ENCODE measurements at regions not wholly inside any gene's neighbourhood (a gene's known extent, or its start where the extent isn't known, plus 50 kb on each side); places are given as distances from the start of the nearest gene placed in this dataset.

GRCh38 chr13:57784633-57785032 lies 153.1 kb downstream of the PCDH17 start:
- no peak overlapping the region for H3K4me3 ChIP-seq
- no peaks in the 10 kb centered on the region for H3K27me3 ChIP-seq
- DNase-seq (ENCODE audit: low spot score in 2 of 2) = no peak
- no peaks in the 10 kb centered on the region for H3K9me3 ChIP-seq
- no peaks in the 10 kb centered on the region for H3K4me1 ChIP-seq
- no peak overlapping the region for H3K27ac ChIP-seq
- no peak for TF ChIP-seq EP300 (IDR thresholded peaks at IDR 0.05)
- TF ChIP-seq, protein P1, sequence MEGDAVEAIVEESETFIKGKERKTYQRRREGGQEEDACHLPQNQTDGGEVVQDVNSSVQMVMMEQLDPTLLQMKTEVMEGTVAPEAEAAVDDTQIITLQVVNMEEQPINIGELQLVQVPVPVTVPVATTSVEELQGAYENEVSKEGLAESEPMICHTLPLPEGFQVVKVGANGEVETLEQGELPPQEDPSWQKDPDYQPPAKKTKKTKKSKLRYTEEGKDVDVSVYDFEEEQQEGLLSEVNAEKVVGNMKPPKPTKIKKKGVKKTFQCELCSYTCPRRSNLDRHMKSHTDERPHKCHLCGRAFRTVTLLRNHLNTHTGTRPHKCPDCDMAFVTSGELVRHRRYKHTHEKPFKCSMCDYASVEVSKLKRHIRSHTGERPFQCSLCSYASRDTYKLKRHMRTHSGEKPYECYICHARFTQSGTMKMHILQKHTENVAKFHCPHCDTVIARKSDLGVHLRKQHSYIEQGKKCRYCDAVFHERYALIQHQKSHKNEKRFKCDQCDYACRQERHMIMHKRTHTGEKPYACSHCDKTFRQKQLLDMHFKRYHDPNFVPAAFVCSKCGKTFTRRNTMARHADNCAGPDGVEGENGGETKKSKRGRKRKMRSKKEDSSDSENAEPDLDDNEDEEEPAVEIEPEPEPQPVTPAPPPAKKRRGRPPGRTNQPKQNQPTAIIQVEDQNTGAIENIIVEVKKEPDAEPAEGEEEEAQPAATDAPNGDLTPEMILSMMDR (IDR thresholded peaks at IDR 0.05) = no peak
- TF ChIP-seq POLR2A (IDR thresholded peaks at IDR 0.05) = no peak
- H3K36me3 ChIP-seq = no peaks in the 10 kb centered on the region
- WGBS, 2 donors = 90 to 92% methylated on average over 3 of the region's 3 CpGs

DNA sequence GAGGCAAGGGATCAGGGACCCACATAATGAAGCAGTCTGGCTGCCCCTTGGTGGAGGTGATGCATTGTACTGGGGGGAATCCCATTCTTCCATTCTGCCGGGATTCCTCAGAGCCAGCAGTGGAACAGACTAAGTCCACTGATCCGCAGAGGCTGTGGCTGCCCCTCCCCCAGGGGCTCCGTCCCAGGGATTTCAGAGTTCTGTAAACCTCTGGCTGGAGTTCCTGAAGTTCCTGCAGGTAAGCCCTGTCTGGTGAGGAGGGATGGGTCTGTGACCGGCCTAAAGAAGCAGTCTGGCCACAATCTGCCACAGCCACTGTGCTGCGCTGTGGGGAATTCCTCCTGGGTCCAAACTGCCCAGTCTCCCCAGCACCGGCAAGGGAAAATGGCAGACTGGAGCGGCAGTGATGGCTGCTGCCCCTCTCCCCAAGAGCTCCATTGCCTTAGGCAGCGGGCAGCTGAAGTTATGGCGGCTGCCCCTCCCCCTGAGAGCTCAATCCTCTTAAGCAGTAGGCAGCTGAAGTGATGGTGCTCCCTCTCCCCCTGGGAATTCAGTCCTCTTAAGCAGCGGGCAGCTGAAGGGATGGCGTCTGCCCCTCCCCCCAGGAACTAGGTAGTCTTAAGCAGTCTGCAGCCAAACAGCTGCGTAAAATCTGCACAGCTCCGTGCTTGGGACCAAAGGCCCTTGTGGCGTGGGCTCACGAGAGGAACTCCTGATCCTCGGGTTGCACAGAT lies 155.7 kb downstream of the PCDH17 start:
- H3K4me1 ChIP-seq = no peaks in the 10 kb centered on the region
- H3K36me3 ChIP-seq = no peaks in the 10 kb centered on the region
- WGBS, 2 donors = 89 to 93% methylated on average over 13 of the region's 16 CpGs
- H3K27ac ChIP-seq = no peak overlapping the region
- no peak for TF ChIP-seq EP300 (IDR thresholded peaks at IDR 0.05)
- TF ChIP-seq, protein P1 (IDR thresholded peaks at IDR 0.05) = no peak
- no peak for TF ChIP-seq POLR2A (IDR thresholded peaks at IDR 0.05)
- no peak overlapping the region for H3K4me3 ChIP-seq
- DNase-seq (ENCODE audit: low spot score in 2 of 2) = no peak
- H3K27me3 ChIP-seq = no peaks in the 10 kb centered on the region
- no peaks in the 10 kb centered on the region for H3K9me3 ChIP-seq

DNA sequence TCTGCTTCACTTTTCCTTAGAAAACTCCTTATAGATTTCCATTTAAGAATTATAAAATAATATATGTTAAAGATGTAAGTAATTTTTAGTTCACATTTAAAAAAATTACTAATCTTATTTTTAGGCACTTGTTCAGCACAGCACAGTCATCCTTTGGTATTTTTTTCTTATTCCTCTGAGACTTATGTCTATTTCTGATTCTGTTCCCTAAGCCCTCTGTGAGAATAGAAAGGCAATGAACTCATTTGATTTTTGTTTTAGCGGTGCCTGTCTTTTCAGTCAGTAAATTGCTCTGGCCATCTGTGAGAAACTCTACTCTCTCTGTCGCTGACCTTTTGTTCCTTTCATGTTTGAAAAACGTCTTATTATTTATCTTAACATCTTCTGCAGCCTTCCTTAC lies 168.1 kb downstream of the PCDH17 start:
- Histone ChIP-seq H3K9me3 (no peaks in the 10 kb centered on the region), H3K27me3 (no peaks in the 10 kb centered on the region), H3K36me3 (no peaks in the 10 kb centered on the region), H3K27ac (no peak overlapping the region), H3K4me1 (no peaks in the 10 kb centered on the region), H3K4me3 (no peak overlapping the region)
- WGBS, 2 donors = 29 to 30% methylated on average over 3 of the region's 3 CpGs
- no peak for DNase-seq (ENCODE audit: low spot score in 2 of 2)
- TF ChIP-seq, protein P1 (IDR thresholded peaks at IDR 0.05) = no peak
- TF ChIP-seq EP300 (IDR thresholded peaks at IDR 0.05) = no peak
- no peak for TF ChIP-seq POLR2A (IDR thresholded peaks at IDR 0.05)

DNA sequence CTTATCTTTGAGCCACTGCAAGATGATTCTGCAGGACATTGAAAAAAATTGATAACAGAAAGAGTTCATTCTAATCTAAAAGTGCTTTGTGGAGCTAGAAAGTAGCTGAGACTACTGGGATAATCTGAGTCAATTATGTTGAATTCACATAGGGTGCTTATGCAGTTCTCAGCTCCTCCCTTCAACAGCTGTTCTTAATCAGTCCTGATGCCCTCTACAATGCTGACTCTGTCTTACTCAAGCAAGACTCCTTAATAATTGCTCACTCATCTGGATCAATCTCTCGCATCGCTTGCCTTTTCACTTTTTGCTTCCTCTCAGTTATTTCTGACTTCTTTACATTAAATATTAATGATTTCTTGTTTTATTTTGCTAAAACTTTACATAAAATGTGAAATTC lies 182.1 kb downstream of the PCDH17 start:
- DNase-seq (ENCODE audit: low spot score in 2 of 2) = no peak
- TF ChIP-seq, protein P1 (IDR thresholded peaks at IDR 0.05) = no peak
- TF ChIP-seq POLR2A (IDR thresholded peaks at IDR 0.05) = no peak
- no peak for TF ChIP-seq EP300 (IDR thresholded peaks at IDR 0.05)
- 39 to 49% methylated on average over 2 of the region's 2 CpGs for WGBS, 2 donors
- Histone ChIP-seq H3K27me3 (no peaks in the 10 kb centered on the region), H3K27ac (no peak overlapping the region), H3K4me1 (no peaks in the 10 kb centered on the region), H3K9me3 (no peaks in the 10 kb centered on the region), H3K4me3 (no peak overlapping the region), H3K36me3 (no peaks in the 10 kb centered on the region)

- Histone ChIP-seq H3K27me3 (no peaks in the 10 kb centered on the region), H3K4me1 (no peaks in the 10 kb centered on the region), H3K36me3 (no peaks in the 10 kb centered on the region), H3K4me3 (no peak overlapping the region), H3K27ac (no peak overlapping the region), H3K9me3 (no peaks in the 10 kb centered on the region)
- DNase-seq (ENCODE audit: low spot score in 2 of 2) = no peak
- whole genome bisulfite sequencing, 2 donors = 72 to 74% methylated on average over 1 of the region's 1 CpG
- no peak for TF ChIP-seq POLR2A (IDR thresholded peaks at IDR 0.05)
- TF ChIP-seq EP300 (IDR thresholded peaks at IDR 0.05) = no peak
- TF ChIP-seq, protein P1 (IDR thresholded peaks at IDR 0.05) = no peak
These were observed 184.1 kb downstream of the PCDH17 start for GRCh38 chr13:57815600-57815999.

Data from tibial nerve (tissue), 4 donors.